MM.1S (cell line): ENCODE measurements at regions not wholly inside any gene's neighbourhood (a gene's known extent, or its start where the extent isn't known, plus 50 kb on each side); places are given as distances from the start of the nearest gene placed in this dataset.

Experiments used
- EZH2 ChIP-seq: fragments of 300-600 bp; sonication (generic); optimal IDR thresholded peaks from 2 replicates; pipeline ENCODE3; 2017; ENCODE audit warnings: low read depth, mild to moderate bottlenecking, antibody characterized with exemption, low read length, mixed read lengths
- TF ChIP-seq, protein P1 (sequence below): fragments of 300-600 bp; sonication (generic); IDR thresholded peaks from 2 replicates; pipeline ENCODE4 v1.5.1; 2016; ENCODE audit warnings: antibody characterized with exemption, low read length, mixed read lengths

DNA sequence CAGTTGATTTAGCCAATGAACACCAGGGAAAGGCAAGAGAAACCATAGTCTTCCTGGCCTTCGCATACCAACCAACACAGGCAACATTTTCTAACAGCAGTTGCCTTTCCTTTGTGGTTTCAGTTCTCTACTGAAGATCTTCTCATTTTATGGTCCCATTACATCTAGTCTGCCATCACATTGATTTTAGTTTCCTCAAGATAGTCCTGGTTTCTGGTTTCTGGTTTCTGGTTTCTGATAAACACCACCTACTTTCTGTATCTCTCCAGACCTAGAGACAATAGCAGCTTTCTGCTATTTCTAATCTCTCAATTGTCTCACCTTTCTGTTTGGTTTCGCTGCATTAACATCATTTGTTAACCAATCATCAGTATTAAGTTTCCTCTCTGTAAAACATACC lies 646.3 kb upstream of the SPANXN1 start:
- TF ChIP-seq, protein P1, sequence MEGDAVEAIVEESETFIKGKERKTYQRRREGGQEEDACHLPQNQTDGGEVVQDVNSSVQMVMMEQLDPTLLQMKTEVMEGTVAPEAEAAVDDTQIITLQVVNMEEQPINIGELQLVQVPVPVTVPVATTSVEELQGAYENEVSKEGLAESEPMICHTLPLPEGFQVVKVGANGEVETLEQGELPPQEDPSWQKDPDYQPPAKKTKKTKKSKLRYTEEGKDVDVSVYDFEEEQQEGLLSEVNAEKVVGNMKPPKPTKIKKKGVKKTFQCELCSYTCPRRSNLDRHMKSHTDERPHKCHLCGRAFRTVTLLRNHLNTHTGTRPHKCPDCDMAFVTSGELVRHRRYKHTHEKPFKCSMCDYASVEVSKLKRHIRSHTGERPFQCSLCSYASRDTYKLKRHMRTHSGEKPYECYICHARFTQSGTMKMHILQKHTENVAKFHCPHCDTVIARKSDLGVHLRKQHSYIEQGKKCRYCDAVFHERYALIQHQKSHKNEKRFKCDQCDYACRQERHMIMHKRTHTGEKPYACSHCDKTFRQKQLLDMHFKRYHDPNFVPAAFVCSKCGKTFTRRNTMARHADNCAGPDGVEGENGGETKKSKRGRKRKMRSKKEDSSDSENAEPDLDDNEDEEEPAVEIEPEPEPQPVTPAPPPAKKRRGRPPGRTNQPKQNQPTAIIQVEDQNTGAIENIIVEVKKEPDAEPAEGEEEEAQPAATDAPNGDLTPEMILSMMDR, result no peak
- TF ChIP-seq EZH2, result no peak
